Left lobe of liver (tissue), 2 donors: ENCODE measurements at regions not wholly inside any gene's neighbourhood (a gene's known extent, or its start where the extent isn't known, plus 50 kb on each side); places are given as distances from the start of the nearest gene placed in this dataset.

Experiments used
- ATAC-seq: fragments of 200-7000 bp; cut with Tn5 transposase; one replicate; pipeline ENCODE4 v1.9.1; 2020; ENCODE audit warnings: mild to moderate bottlenecking, moderate library complexity
- DNase-seq: peaks from one replicate; pipeline ENCODE4 v3.0.0-alpha.2; 2020; ENCODE audit warnings: low spot score
- donor health status: DM: no; HTN: no; CAD: no; lungs with moderate emphysema.
- donor health status: DM: no; HTN: yes; CAD: no.

DNA sequence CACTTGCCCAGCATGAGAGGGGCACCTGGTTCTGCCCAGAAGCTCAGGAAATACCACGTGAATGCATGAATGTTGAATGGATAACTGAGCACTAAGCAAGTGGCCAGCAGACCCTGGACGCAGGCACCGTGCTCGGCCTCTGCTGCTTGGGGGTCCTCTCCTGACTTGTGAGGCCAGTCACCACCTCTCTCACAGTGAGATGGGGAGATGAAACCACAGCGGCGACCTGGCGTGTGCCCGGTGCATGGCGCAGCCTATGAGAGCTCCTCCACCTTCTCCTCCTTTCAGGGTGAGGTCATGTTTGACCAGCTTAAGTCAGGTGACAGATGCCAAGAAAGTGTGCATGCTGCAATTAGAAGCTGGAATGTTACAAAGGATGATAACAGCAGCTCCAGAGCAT, 75.5 kb downstream of the HMX1 start:
- ATAC-seq: no peak
- DNase-seq: no peak

DNA sequence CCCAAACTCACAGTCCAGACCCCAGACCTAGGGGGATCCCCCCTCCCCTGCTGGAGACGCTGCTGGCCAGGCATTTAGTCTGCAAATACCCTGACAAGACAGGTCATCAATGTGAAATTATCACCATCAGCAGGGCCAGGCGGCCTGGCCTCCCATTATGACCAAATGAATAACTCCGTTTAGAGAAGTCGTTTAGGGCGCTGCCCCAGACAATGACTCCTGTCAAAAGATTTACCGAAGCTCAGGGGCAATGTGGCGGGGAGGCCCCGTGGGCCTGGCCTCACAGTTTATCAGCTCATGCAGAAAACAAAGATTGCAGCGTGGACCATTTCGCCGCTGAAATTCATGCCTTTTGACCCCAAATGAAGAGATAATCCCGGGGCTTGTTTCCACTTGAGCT, 76.5 kb downstream of the HMX1 start:
- ATAC-seq (no peak), DNase-seq (no peak)

DNA sequence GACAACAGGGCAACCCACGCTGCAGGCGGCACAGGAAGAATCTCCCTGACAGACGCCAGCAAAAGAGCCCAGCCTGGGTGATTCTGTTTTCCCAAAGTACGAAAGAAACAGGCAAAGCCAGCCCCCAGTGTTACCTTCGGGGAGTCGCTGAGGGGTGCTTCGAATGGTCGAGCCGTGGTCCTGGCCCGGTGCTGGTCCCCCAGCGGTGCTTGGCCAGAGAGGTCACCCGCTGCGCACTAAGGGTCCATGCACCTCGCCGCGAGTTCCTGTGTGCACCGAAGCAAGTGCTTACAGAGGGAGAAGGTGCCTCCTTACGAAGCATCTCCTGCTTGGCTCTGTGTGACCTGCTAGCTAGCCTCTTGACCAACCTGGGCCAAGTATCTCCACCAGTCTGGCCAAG, 77.1 kb downstream of the HMX1 start:
- DNase-seq (no peak), ATAC-seq (no peak)

DNA sequence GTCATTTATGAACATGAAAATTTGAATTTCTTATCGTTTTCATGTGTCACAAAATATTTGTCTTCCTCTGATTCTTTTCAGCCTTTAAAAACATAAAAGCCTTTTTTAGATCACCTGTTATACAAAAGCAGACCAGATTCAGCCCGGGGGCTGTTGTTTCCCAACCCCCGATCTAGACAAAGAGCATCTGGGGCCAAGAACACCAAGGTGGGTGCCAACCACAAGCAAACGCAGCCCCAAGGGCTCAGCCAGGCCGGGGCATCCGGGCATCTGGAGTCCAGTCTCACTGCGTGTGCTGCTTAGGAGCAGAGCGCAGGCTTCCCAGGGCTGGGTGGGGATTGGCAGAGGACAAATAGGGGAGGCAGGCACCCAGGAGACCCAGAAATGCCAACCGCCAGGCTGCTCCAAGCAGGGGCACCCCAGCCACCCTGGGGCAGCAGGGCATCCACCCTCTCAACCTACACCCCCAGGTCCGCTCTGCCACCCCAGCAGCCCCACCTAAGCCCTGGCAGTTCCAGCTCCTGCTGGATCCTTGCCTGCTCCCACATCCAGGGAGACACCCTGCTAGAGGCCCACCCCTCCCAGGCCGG, 78.0 kb downstream of the HMX1 start:
- ATAC-seq: no peak

DNA sequence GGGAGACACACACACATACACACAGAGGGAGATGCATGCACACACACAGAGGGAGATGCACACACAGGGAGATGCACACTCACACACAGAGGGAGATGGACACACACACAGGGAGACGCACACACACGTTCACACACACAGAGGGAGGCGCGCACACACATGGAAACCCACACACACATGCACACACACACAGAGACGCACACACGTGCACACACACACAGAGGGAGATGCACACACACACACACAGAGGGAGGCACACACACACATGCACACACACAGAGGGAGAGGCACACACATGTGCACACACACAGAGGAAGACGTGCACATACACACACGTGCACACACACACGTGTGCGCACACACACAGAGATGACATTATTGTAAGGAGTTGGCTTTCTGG, 79.1 kb downstream of the HMX1 start:
- ATAC-seq (no peak), DNase-seq (no peak)

More for the DNA sequence above, 78.0 kb downstream of the HMX1 start:
- DNase-seq: no peak

DNA sequence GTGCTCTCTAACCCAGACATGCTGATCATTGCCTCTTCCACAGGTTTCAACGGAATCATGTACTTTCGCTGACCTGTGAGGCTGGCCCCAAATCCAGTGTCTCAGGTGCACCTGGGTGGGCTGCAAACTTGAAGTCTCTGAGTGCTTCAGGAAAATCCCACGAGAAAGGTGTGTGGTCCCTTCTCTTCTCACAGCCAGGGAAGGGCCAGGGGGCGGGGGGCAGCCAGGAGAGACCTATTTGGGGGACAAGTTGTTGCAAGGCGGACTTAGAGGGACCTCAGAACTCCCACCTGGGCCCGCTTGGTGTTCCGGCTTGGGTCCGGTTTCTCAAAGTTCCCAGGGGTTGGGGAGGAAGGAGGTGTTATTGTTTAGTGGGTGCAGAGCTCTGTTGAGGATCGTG, 80.0 kb downstream of the HMX1 start:
- DNase-seq: no peak
- no peak for ATAC-seq

DNA sequence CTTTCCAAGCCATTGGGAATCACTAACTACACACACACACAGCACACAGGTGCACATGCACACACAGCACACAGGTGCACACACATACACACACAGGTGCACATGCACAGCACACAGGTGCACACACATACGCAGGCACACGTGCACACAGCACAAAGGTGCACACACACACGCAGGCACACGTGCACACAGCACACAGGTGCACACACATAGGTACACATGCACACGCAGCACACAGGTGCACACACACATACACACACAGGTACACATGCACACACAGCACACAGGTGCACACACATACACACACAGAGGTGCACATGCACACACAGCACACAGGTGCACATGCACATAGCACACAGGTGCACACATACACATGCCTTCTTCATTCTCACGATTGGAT, 80.9 kb downstream of the HMX1 start:
- no peak for DNase-seq
- no peak for ATAC-seq

DNA sequence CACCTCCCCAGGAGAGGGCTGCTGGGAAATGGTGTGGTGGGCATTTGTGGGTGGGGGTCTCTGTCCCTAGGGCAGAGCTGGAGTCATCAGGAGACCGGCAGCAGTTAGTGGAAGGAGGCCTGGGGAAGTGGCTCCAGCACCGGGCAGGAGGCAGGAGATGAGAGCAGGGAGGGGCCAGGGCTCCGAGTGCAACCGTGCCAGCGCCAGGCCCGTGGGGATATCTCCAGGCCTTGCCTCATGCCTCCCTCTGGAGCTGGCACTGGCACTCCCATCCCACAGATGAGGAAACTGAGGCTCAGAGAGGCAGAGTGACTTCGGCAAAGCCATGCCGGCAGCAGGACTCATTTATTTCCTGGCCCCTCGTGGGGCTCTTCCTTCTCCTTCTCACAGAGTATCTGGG, 83.5 kb downstream of the HMX1 start:
- DNase-seq: no peak
- no peak for ATAC-seq

DNA sequence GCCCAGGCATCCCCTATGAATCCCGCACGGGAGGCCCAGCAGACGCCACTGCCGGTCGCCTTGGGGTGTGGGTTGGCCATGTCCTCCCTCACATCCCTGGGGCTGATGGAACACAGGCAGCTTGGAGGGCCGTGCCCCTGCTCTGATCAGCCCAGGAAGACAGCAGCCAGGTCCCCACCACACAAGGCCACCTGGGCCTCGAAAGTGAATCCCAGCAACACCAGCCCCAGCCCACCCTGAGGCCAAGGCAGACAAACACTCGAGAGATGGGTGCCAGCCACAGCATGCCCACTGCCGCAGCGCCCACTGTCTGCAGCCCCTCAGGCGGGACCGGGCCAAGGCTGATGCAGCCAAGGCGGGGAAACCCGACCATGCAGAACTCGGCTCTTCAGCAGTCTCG, 85.5 kb downstream of the HMX1 start:
- no peak for DNase-seq
- no peak for ATAC-seq

DNA sequence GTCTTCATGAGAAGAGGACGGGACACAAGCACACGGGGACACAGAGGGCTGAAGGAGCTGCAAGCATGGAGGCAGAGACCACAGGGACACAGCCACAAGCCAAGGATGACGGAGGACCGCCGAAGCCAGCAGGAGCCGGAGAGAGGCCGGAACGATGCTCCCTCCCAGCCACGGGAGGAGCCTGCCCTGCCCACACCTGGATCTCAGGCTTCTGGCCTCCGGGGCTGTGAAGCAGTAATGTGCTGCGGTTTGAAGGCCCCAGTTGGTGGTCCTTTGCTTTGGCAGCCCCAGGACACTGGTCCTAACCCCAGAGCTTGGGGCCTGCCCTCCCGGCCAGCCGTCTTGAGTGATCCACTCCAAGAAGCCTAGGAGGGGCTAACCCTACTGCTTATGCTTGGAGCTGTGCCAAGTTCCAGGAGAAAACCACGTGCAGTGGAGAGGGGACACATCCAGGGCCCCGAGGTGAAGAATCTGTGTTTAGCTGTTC, 85.9 kb downstream of the HMX1 start:
- no peak for DNase-seq
- ATAC-seq: no peak

DNA sequence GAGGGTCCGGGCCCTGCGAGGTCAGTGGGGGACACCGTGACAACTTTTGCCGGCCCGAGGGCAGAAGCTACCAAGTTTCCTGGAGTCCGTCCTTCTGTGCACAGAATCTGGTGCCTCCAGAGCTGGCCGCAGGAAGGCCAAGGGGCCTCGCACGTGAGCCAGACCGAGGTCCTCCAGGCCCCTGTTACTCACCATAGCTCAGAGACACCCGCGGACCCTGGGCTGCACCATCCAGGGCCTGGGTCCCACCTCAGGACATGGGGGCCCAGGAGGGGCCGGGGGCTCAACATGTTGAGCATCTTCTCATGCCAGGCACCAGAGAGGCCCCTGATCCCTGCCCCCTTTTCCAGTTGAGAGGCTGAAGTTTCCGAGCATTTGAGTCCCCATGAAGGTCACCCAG, 87.9 kb downstream of the HMX1 start:
- ATAC-seq (no peak), DNase-seq (no peak)

DNA sequence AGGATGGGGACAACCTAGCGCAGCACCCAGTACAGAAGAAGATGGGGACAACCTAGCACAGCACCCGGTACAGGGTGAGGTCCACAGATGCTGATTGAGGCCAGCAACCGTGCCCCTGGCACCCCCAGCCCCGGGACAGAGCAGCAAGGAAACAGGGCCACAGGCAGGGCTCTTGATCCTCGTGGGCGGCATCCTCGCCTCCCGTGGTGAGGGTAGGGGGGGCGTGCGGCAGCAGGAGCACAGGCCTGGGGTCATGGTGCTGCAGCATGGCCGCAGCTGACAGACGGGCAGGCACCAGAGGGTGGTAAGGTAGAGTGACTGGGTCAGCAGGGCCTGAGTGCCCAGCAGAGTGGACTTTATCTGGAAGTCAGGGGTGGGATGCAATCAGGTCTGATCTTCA, 89.5 kb downstream of the HMX1 start:
- DNase-seq (no peak), ATAC-seq (no peak)

DNA sequence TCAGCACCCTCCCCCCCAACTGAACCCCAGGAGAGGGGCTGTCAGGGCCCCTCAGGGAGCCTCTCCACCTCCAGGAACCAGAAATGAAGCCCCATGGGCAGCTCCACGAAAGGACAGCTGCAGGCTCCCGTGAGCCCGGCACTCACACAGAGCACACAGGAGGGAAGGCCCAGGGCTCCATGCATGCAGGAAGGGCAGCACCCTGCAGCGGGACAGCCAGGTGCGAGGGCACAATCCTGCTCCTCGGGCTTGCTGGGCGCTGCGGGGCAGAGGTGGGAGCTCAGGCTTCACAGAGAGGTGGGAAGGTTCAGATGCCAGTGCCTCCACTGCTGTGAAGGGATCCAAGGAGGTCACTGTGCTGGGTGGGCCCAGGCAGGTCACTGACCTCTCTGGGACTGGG, 90.0 kb downstream of the HMX1 start:
- no peak for DNase-seq
- no peak for ATAC-seq

DNA sequence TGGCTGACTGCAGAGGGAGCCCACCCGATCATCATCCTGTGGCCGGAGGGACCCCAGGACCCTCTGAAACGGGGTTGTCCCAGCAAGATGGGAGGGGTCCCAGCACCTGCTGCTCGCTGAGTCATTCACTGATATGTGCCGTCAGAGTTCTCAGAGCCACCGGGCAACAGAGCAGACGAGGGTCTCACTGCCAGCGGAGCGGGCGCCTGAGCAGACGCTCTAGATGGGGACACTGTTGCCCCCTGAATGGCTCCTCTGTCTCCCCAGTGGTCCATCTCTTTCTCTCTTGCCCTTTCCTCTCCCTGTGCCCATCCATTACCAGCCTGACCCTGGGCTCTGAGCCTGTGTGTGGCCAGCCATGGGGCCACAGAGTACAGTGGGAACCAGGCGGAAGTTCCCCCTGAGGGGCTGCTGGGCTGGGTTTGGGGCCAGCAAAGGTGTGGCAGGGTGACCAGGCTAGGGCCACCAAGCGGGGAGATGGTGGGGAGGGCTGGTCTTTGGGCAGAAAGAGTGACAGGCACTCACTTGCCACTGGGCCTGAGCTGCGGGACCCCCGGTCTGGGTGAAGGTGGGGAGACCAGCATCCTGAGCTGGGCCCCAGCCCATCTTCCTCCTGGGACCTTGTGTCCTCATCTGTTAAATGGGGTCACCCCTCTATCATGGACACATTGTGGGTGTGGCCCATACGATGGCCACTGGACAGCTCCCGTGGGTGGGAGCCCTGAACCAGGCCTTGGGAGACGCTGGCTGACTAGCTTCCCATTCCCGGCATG, 90.9 kb downstream of the HMX1 start:
- DNase-seq (no peak), ATAC-seq (no peak)

DNA sequence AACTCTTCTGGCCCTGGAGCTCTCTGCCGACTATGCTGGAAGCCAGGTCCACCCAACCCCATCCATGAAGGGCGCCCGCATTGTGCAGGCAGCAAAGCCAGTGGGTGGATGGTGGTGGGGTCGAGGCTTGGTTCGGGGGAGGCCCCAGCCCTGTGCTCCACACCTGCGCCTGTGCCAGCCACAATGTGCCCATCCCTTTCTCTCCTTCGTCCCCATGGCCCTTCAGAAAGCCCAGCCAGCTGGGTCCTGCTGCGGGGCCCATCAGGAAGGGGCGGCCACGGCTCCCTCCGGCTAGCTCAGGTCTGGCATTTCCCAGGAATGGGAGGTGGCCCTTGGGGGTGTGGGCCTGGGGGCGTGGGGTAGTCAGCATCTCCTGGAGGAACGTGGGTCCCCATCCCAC, 91.6 kb downstream of the HMX1 start:
- ATAC-seq: no peak
- no peak for DNase-seq

DNA sequence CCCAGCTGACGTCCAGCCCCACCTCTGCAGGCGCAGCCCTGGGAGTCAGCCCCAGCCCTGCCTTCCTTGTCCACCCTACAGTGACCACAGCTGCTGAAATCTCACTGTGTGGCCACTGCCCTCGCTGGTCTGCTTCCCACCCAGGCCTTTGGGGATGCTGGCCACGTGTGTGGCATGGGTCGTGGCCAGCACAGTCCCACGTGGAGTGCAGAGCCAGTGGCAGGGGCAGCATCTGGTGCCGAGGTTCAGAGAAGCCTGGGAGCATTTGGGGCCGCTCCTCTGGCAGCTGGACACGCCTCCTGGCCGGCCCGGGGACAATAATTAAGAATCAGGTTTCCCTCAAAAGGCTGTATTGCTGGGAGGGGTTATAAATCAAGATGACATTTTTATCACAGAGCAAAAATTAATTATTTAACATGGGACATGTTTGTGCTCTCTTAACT, 92.1 kb downstream of the HMX1 start:
- ATAC-seq (no peak), DNase-seq (no peak)

DNA sequence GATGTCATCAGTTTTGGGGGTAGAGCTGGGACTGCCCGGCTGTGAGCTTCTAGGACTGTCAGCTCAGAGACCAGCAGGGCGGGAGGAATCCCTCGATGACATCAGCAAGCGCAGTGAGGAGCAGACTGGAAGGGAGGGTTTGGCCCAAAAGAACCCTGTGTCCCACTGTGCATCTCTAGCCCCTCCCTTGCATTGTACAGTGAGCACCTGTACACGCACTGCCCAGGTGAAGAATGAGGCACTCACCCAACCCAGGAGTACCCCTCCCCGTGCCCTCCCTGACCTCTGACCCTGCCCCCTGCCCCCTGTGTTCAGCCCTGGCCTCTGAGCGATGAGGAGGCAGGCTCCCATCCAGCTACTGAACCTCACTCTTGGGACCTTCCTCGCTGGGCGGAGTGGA, 92.9 kb downstream of the HMX1 start:
- no peak for ATAC-seq
- no peak for DNase-seq

DNA sequence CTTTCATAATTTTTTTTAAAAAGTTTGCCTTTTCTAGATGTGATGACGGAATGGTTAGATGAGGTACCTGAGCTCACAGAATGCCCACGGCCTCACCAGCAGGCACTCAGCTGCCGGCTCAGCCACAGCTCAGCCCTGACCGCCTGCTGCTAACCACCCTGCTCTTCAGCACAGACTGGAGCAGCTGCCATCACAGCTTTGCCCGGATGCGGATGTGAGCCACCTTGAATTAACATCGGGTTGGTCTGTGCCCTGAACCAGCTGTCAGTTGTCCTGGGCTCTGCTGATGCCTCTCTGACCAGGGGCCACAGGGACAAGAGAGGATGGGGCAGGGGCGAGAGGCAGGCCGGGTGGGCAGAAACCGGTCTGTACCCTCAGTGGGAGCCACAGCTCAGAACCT, 93.3 kb downstream of the HMX1 start:
- DNase-seq: no peak

DNA sequence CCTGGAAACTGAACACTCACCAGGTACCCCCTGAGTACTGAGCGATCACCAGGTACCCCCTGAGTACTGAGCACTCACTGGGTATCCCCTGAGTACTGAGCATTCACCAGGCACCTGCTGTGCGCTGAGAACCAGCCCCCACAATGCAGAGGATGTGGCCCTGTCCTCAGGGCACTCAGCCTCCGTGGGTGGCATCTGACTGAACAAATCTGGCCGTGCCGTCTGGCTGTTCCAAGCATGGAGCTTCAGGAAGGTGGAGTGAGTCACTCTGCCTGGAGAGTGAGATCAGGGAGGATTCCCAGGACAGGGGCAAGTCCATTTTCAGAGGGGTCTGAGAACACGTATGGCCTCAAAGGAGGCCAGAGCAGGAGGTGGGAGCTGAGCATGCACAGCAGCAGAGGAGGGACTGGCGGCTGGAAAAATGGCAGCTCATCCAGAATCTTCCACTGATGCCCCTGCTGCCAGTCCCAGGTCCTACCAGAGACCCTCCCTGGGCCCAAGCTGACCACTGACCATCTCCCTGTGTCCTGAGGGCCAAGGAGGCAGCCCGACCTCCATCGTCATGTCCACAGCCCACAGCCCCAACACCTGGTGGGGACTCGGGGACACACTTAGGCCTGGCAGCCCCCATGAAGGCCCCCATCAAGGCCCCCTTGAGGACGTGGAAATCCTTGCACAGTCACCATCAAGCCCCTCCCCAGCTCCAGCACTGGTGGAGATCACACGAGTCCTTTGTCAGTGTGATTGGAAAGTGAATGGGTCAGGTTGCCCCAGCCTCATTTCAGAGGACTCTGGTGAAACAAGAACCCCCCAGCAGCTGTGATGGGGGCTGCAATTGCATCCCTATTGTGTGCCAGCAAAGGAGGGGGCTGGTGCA, 94.1 kb downstream of the HMX1 start:
- DNase-seq: no peak

More for the DNA sequence above, 93.3 kb downstream of the HMX1 start:
- ATAC-seq: no peak

DNA sequence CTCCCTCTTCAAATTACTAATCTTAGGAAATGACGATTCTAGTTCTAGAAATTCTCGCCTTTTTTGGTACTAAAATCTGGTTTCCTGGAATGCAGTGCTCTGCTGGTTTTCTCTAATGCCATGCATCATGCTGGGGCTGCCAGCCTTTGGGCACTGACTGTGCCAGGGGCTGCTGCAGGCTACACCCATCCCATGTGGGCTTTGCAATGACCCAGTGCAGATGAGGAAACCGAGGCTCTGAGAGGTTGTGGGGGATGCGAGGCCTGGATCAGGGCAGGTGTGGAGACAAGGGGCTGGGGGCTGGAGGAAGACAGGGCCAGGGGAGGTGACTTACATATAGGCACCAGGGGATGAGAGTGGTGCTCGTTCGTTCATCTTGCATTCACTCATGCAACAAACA, 95.3 kb downstream of the HMX1 start:
- DNase-seq (no peak), ATAC-seq (no peak)

More for the DNA sequence above, 94.1 kb downstream of the HMX1 start:
- no peak for ATAC-seq

DNA sequence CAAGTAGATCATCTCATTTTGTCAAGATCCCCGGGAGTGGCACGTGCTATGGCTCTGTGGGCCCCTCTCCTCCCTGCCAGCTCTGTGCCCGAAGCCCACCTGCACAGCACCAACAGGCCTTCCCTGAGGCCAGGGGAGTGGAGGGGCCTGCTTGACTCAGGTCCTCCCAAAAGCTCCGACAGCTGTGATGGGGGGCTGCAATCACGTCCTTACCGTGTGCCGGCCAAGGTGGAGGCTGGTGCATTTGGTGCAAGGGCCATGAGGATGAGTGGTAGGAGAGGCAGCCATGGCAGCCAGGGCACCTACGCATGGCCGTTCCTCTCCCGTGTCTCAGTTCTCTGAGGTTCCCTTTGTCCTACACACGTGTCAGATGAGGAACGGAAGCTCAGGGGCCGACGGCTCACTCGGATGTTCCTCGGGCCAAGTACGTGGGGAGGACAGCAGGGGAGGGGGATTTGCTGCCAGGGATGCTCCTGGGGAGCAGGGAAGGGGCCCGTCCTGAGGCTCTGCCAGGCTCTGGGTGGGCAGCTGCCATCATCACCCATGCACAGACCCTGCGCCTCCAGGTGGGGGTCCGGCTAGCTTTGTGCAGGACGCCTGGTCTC, 95.8 kb downstream of the HMX1 start:
- ATAC-seq (no peak), DNase-seq (no peak)
